ENCODE measurements at regions not wholly inside any gene's neighbourhood (a gene's known extent, or its start where the extent isn't known, plus 50 kb on each side); places are given as distances from the start of the nearest gene placed in this dataset.

DNA sequence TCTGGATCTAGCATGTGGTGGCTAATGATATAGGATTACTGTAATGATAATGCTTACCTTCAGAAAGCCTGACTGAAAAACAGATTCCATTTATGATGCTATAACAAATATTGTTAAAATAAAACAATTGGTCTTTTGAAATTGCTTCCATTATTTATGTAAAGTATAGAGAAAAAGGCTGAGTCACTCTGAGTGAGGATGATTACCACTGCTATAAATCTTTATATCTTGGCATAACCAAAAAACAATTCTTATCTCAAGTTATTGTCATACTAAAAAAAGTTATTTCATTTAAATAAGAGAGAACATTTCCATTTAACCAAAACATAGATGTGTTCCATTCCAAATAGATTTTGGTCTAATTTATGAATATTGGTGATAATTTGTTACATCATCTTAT lies 53.0 kb upstream of the DST start:
- TF ChIP-seq, protein P1, sequence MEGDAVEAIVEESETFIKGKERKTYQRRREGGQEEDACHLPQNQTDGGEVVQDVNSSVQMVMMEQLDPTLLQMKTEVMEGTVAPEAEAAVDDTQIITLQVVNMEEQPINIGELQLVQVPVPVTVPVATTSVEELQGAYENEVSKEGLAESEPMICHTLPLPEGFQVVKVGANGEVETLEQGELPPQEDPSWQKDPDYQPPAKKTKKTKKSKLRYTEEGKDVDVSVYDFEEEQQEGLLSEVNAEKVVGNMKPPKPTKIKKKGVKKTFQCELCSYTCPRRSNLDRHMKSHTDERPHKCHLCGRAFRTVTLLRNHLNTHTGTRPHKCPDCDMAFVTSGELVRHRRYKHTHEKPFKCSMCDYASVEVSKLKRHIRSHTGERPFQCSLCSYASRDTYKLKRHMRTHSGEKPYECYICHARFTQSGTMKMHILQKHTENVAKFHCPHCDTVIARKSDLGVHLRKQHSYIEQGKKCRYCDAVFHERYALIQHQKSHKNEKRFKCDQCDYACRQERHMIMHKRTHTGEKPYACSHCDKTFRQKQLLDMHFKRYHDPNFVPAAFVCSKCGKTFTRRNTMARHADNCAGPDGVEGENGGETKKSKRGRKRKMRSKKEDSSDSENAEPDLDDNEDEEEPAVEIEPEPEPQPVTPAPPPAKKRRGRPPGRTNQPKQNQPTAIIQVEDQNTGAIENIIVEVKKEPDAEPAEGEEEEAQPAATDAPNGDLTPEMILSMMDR (conservative IDR thresholded peaks at IDR 0.05) = no peak
- TF ChIP-seq ZFX (IDR thresholded peaks at IDR 0.05) = no peak
